ENCODE measurements at regions not wholly inside any gene's neighbourhood (a gene's known extent, or its start where the extent isn't known, plus 50 kb on each side); places are given as distances from the start of the nearest gene placed in this dataset.

DNA sequence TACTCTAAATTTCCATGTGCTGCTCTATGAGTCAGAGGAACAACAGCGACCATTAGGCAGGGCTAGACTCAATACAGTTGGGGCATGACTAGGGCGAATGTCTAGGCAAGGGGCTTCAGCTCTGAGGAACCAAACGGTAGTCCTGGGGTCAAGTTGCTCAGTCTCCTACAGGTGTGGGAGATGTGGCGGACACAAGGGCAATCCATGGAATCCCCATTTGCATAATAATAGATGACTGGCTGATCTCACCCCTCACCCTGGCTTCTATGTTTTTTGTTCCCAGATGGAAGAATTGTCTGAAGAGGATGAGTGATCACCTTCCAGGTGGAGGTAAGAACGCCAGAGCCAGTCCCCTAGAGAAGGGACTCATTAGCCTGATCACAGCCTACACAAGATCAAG, 1048.2 kb upstream of the MIR17HG start:
- TF ChIP-seq, protein P1, sequence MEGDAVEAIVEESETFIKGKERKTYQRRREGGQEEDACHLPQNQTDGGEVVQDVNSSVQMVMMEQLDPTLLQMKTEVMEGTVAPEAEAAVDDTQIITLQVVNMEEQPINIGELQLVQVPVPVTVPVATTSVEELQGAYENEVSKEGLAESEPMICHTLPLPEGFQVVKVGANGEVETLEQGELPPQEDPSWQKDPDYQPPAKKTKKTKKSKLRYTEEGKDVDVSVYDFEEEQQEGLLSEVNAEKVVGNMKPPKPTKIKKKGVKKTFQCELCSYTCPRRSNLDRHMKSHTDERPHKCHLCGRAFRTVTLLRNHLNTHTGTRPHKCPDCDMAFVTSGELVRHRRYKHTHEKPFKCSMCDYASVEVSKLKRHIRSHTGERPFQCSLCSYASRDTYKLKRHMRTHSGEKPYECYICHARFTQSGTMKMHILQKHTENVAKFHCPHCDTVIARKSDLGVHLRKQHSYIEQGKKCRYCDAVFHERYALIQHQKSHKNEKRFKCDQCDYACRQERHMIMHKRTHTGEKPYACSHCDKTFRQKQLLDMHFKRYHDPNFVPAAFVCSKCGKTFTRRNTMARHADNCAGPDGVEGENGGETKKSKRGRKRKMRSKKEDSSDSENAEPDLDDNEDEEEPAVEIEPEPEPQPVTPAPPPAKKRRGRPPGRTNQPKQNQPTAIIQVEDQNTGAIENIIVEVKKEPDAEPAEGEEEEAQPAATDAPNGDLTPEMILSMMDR (IDR thresholded peaks at IDR 0.05): no peak
- no peak for TF ChIP-seq POLR2A (IDR thresholded peaks at IDR 0.05)
